ENCODE measurements at regions not wholly inside any gene's neighbourhood (a gene's known extent, or its start where the extent isn't known, plus 50 kb on each side); places are given as distances from the start of the nearest gene placed in this dataset.
"Not testable (repeated sequence)": the region's sequence is repeated elsewhere in the genome, so short reads cannot be mapped to it uniquely, and the experiment has no call there.

GRCh38 chr4:189654396-189654795 is 286.3 kb upstream of the FRG1 start:
- not testable (repeated sequence) for DNase-seq

- not testable (repeated sequence) for DNase-seq
Measured at GRCh38 chr4:189655817-189656216, 284.9 kb upstream of the FRG1 start.

GRCh38 chr4:189656641-189657040 is 284.0 kb upstream of the FRG1 start:
- DNase-seq = no peak

GRCh38 chr4:189658259-189658658 is 282.4 kb upstream of the FRG1 start:
- not testable (repeated sequence) for DNase-seq

- DNase-seq = not testable (repeated sequence)
Measured at GRCh38 chr4:189658831-189659230, 281.8 kb upstream of the FRG1 start.

- DNase-seq = no peak
Measured at GRCh38 chr4:189659287-189659686, 281.4 kb upstream of the FRG1 start.

GRCh38 chr4:189660722-189661360 is 279.8 kb upstream of the FRG1 start:
- no peak for DNase-seq

- no peak for DNase-seq
Measured at GRCh38 chr4:189664693-189665250, 275.9 kb upstream of the FRG1 start.

GRCh38 chr4:189665712-189666305 is 274.9 kb upstream of the FRG1 start:
- DNase-seq = not testable (repeated sequence)

GRCh38 chr4:189667386-189667785 is 273.3 kb upstream of the FRG1 start:
- not testable (repeated sequence) for DNase-seq

GRCh38 chr4:189697675-189698245 is 242.9 kb upstream of the FRG1 start:
- not testable (repeated sequence) for DNase-seq

GRCh38 chr4:189703000-189703399 is 237.7 kb upstream of the FRG1 start:
- DNase-seq = not testable (repeated sequence)

GRCh38 chr4:189706821-189707220 is 233.9 kb upstream of the FRG1 start:
- not testable (repeated sequence) for DNase-seq

GRCh38 chr4:189707227-189707626 is 233.4 kb upstream of the FRG1 start:
- DNase-seq = not testable (repeated sequence)

- DNase-seq = not testable (repeated sequence)
Measured at GRCh38 chr4:189711956-189712355, 228.7 kb upstream of the FRG1 start.

- DNase-seq = not testable (repeated sequence)
Measured at GRCh38 chr4:189721016-189721993, 219.4 kb upstream of the FRG1 start.

- DNase-seq = not testable (repeated sequence)
Measured at GRCh38 chr4:189722324-189723003, 218.2 kb upstream of the FRG1 start.

GRCh38 chr4:189727982-189728638 is 212.6 kb upstream of the FRG1 start:
- not testable (repeated sequence) for DNase-seq

- not testable (repeated sequence) for DNase-seq
Measured at GRCh38 chr4:189731989-189732388, 208.7 kb upstream of the FRG1 start.

GRCh38 chr4:189733507-189733906 is 207.2 kb upstream of the FRG1 start:
- not testable (repeated sequence) for DNase-seq

- not testable (repeated sequence) for DNase-seq
Measured at GRCh38 chr4:189734648-189735267, 205.9 kb upstream of the FRG1 start.

Measured in stimulated activated CD4-positive, alpha-beta T cell treated with anti-CD3 and anti-CD28 coated beads, Interleukin-2, amount 100 ng/mL, for 24 hours (primary cell).